ENCODE measurements at regions not wholly inside any gene's neighbourhood (a gene's known extent, or its start where the extent isn't known, plus 50 kb on each side); places are given as distances from the start of the nearest gene placed in this dataset.
"Not testable (repeated sequence)": the region's sequence is repeated elsewhere in the genome, so short reads cannot be mapped to it uniquely, and the experiment has no call there.

DNA sequence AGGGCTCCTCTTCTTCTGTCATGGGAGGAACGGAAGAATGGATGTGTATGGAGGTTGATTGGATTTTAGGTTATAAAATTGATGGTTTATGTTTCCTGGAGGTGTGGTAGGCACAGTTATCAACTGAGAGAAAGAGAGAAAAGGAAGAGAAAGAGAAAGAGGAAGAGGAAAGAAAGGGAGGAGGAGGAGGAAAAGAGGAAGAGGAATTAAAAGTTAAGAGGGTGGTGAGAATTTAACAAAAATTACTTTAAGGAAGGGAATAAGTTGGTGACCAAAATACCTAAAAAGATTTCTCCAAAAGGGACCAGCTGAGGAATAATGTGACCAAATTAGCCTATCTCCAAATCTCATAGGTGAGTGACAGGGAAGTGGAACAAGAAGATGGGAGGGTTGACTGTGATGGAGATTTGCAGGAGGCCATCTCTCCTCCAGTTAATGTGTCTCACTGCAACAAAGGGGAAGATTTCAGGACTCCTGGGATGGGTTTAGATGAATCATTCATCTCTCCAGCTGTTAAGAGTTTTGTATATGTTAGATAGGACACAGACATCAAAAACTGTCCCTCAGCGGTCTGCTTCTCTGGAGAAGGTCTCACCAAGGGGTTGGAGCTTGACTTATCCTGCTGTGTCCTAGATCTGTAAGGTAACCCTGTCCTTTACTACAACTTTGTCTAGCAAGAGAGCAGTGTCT is 76.0 kb upstream of the TMC1 start:
- Histone ChIP-seq H3K36me3 (ENCODE audit: insufficient read depth) (no peaks in the 10 kb centered on the region), H3K4me1 (ENCODE audit: insufficient read depth) (no peaks in the 10 kb centered on the region), H3K27ac (ENCODE audit: low read depth) (no peak overlapping the region), H3K4me3 (ENCODE audit: low read depth, low read length) (no peak overlapping the region)
- DNase-seq (ENCODE audit: extremely low spot score): no peak
- 92% methylated on average over 2 of the region's 2 CpGs for WGBS

GRCh38 chr9:72444435-72444834 is 77.0 kb upstream of the TMC1 start:
- 68% methylated on average over 1 of the region's 1 CpG for WGBS
- H3K36me3 ChIP-seq (ENCODE audit: insufficient read depth): no peaks in the 10 kb centered on the region

GRCh38 chr9:72443855-72444254 is 77.6 kb upstream of the TMC1 start:
- Histone ChIP-seq H3K36me3 (ENCODE audit: insufficient read depth) (no peaks in the 10 kb centered on the region), H3K4me1 (ENCODE audit: insufficient read depth) (no peaks in the 10 kb centered on the region), H3K4me3 (ENCODE audit: low read depth, low read length) (no peak overlapping the region), H3K27ac (ENCODE audit: low read depth) (no peak overlapping the region)
- WGBS: 77% methylated on average over 4 of the region's 4 CpGs
- no peak for DNase-seq (ENCODE audit: extremely low spot score)

More at GRCh38 chr9:72444435-72444834, 77.0 kb upstream of the TMC1 start:
- H3K4me1 ChIP-seq (ENCODE audit: insufficient read depth): no peaks in the 10 kb centered on the region
- no peak for DNase-seq (ENCODE audit: extremely low spot score)
- no peak overlapping the region for H3K27ac ChIP-seq (ENCODE audit: low read depth)
- H3K4me3 ChIP-seq (ENCODE audit: low read depth, low read length): no peak overlapping the region

DNA sequence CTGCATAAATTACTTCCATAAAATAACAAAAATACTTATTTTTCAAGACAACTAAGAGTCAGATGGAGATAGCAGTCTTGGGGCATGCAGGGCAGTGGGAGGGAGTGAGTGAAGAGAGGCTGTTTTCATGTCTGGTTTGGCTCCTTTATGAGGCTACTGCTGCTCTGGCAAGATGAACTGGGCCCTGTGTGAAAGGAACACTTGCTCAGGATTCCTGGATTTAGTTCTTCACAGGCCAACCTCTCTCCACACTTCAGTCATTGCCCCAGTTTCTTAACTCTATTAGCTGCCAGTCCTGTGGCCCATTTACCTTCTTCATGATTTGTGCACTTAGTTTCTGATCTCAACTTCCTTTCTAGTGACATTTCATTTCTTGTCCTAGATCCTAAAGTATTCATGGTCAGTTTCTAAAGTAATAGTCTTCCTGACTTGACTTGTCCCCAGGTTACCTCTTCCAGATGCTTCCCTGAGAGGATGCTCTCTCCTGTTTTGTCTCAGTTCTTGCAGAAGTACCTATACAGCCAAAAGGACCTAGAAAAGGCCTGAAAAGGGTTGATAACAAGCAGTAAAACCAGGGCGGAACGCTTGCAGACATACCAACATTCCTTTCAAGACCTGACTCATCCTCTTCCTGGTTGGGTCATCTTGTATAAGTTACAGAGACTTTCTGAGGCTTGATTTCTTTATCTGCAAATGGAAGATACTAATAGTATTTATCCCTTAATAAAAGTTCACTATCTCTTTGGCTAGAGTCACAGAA is 77.0 kb upstream of the ZFAND5 start:
- Histone ChIP-seq H3K4me1 (ENCODE audit: insufficient read depth) (no peaks in the 10 kb centered on the region), H3K4me3 (ENCODE audit: low read depth, low read length) (no peak overlapping the region), H3K36me3 (ENCODE audit: insufficient read depth) (no peaks in the 10 kb centered on the region), H3K27ac (ENCODE audit: low read depth) (no peak overlapping the region)
- 35% methylated on average over 2 of the region's 2 CpGs for WGBS
- no peak for DNase-seq (ENCODE audit: extremely low spot score)

- Histone ChIP-seq H3K36me3 (ENCODE audit: insufficient read depth) (no peaks in the 10 kb centered on the region), H3K27ac (ENCODE audit: low read depth) (no peak overlapping the region), H3K4me1 (ENCODE audit: insufficient read depth) (no peaks in the 10 kb centered on the region), H3K4me3 (ENCODE audit: low read depth, low read length) (no peak overlapping the region)
- no peak for DNase-seq (ENCODE audit: extremely low spot score)
- WGBS: 88% methylated on average over 7 of the region's 7 CpGs
These were observed 76.2 kb upstream of the ZFAND5 start for GRCh38 chr9:72440992-72441847.

GRCh38 chr9:72440378-72440777 is 75.4 kb upstream of the ZFAND5 start:
- Histone ChIP-seq H3K36me3 (ENCODE audit: insufficient read depth) (no peaks in the 10 kb centered on the region), H3K4me1 (ENCODE audit: insufficient read depth) (no peaks in the 10 kb centered on the region), H3K27ac (ENCODE audit: low read depth) (no peak overlapping the region), H3K4me3 (ENCODE audit: low read depth, low read length) (no peak overlapping the region)
- no peak for DNase-seq (ENCODE audit: extremely low spot score)
- WGBS: 91% methylated on average over 2 of the region's 2 CpGs

- not testable (repeated sequence) for H3K4me1 ChIP-seq (ENCODE audit: insufficient read depth); H3K4me3 ChIP-seq (ENCODE audit: low read depth, low read length)
These were observed 68.7 kb upstream of the ZFAND5 start for GRCh38 chr9:72433616-72434267.

DNA sequence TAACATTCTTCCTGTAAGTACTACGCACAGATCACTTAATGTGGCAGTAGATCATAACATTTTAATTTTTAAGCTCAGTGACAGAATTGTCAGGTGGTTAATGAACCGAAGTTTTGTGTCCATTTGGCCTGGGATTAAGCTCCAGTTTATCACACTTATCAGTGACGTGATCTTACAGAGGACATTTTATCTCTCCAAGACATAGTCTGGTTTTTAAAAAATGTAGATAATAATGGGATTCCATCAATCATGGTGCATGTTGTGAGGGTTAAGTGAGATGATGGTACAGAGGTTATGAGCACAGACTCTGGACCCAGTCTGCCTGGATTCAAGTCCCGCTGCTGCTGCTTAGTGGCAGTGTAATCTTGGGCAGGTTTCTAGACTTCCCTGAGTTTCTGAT is 66.0 kb upstream of the ZFAND5 start:
- Histone ChIP-seq H3K27ac (ENCODE audit: low read depth) (no peak overlapping the region), H3K4me1 (ENCODE audit: insufficient read depth) (no peaks in the 10 kb centered on the region), H3K4me3 (ENCODE audit: low read depth, low read length) (no peak overlapping the region), H3K36me3 (ENCODE audit: insufficient read depth) (no peaks in the 10 kb centered on the region)
- WGBS: 73% methylated on average over 4 of the region's 4 CpGs
- no peak for DNase-seq (ENCODE audit: extremely low spot score)

More at GRCh38 chr9:72433616-72434267, 68.7 kb upstream of the ZFAND5 start:
- H3K27ac ChIP-seq (ENCODE audit: low read depth); DNase-seq (ENCODE audit: extremely low spot score); H3K36me3 ChIP-seq (ENCODE audit: insufficient read depth): not testable (repeated sequence)
- WGBS: 68% methylated on average over 12 of the region's 12 CpGs

GRCh38 chr9:72428329-72428728 is 63.3 kb upstream of the ZFAND5 start:
- no peak overlapping the region for H3K27ac ChIP-seq (ENCODE audit: low read depth)
- no peak for DNase-seq (ENCODE audit: extremely low spot score)
- H3K36me3 ChIP-seq (ENCODE audit: insufficient read depth): no peaks in the 10 kb centered on the region
- no peak overlapping the region for H3K4me3 ChIP-seq (ENCODE audit: low read depth, low read length)
- H3K4me1 ChIP-seq (ENCODE audit: insufficient read depth): no peaks in the 10 kb centered on the region
- 45% methylated on average over 1 of the region's 1 CpG for WGBS

- 70% methylated on average over 1 of the region's 1 CpG for WGBS
- Histone ChIP-seq H3K4me1 (ENCODE audit: insufficient read depth) (no peaks in the 10 kb centered on the region), H3K36me3 (ENCODE audit: insufficient read depth) (no peaks in the 10 kb centered on the region), H3K27ac (ENCODE audit: low read depth) (no peak overlapping the region), H3K4me3 (ENCODE audit: low read depth, low read length) (no peak overlapping the region)
- no peak for DNase-seq (ENCODE audit: extremely low spot score)
These were observed 62.8 kb upstream of the ZFAND5 start for GRCh38 chr9:72427801-72428200.

- Histone ChIP-seq H3K27ac (ENCODE audit: low read depth) (no peak overlapping the region), H3K4me3 (ENCODE audit: low read depth, low read length) (no peak overlapping the region), H3K36me3 (ENCODE audit: insufficient read depth) (no peaks in the 10 kb centered on the region), H3K4me1 (ENCODE audit: insufficient read depth) (no peaks in the 10 kb centered on the region)
- no peak for DNase-seq (ENCODE audit: extremely low spot score)
These were observed 59.1 kb upstream of the ZFAND5 start for GRCh38 chr9:72424131-72424530.

DNA sequence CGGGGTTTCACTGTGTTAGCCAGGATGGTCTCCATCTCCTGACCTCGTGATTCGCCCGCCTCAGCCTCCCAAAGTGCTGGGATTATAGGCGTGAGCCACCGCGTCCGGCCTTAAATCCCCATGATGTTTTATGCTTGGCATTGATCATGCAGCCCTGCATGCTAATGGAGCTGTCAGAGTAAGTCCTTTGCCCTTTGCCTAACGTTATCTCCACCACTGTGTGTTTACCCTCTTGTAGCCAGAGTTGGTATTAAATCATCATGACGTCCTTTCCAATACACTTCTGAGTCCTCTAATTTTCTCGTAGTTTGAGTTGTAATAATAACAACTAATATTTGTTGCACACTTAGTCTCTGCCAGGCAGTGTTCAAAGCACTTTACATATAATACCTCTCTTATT is 57.2 kb upstream of the ZFAND5 start:
- Histone ChIP-seq H3K4me1 (ENCODE audit: insufficient read depth) (no peaks in the 10 kb centered on the region), H3K36me3 (ENCODE audit: insufficient read depth) (no peaks in the 10 kb centered on the region), H3K4me3 (ENCODE audit: low read depth, low read length) (no peak overlapping the region), H3K27ac (ENCODE audit: low read depth) (no peak overlapping the region)
- WGBS: 83% methylated on average over 11 of the region's 11 CpGs
- no peak for DNase-seq (ENCODE audit: extremely low spot score)

- H3K27ac ChIP-seq (ENCODE audit: low read depth): no peak overlapping the region
- no peak for DNase-seq (ENCODE audit: extremely low spot score)
- no peak overlapping the region for H3K4me3 ChIP-seq (ENCODE audit: low read depth, low read length)
- no peaks in the 10 kb centered on the region for H3K36me3 ChIP-seq (ENCODE audit: insufficient read depth)
- no peaks in the 10 kb centered on the region for H3K4me1 ChIP-seq (ENCODE audit: insufficient read depth)
These were observed 55.8 kb upstream of the ZFAND5 start for GRCh38 chr9:72420783-72421182.

Data from urinary bladder (tissue), 3 donors.